ENCODE measurements at regions not wholly inside any gene's neighbourhood (a gene's known extent, or its start where the extent isn't known, plus 50 kb on each side); places are given as distances from the start of the nearest gene placed in this dataset.
"Not testable (repeated sequence)": the region's sequence is repeated elsewhere in the genome, so short reads cannot be mapped to it uniquely, and the experiment has no call there.

- DNase-seq (ENCODE audit: low spot score): no peak
These were observed 57.3 kb upstream of the PRSS12 start for GRCh38 chr4:118410138-118410537.

- DNase-seq (ENCODE audit: low spot score): no peak
These were observed 64.5 kb upstream of the PRSS12 start for GRCh38 chr4:118417325-118417724.

GRCh38 chr4:118417800-118418199, 65.0 kb upstream of the PRSS12 start:
- DNase-seq (ENCODE audit: low spot score): not testable (repeated sequence)

GRCh38 chr4:118418396-118418795, 65.6 kb upstream of the PRSS12 start:
- not testable (repeated sequence) for DNase-seq (ENCODE audit: low spot score)

GRCh38 chr4:118419626-118420025, 66.8 kb upstream of the PRSS12 start:
- not testable (repeated sequence) for DNase-seq (ENCODE audit: low spot score)

- peak; percentile 68 for DNase-seq (ENCODE audit: low spot score)
These were observed 71.3 kb upstream of the PRSS12 start for GRCh38 chr4:118424062-118424461.

- DNase-seq (ENCODE audit: low spot score): not testable (repeated sequence)
These were observed 76.1 kb upstream of the PRSS12 start for GRCh38 chr4:118428881-118429280.

GRCh38 chr4:118432359-118432758, 79.6 kb upstream of the PRSS12 start:
- DNase-seq (ENCODE audit: low spot score): not testable (repeated sequence)

- not testable (repeated sequence) for DNase-seq (ENCODE audit: low spot score)
These were observed 81.0 kb upstream of the PRSS12 start for GRCh38 chr4:118433612-118434375.

GRCh38 chr4:118435415-118435814, 82.6 kb upstream of the PRSS12 start:
- DNase-seq (ENCODE audit: low spot score): not testable (repeated sequence)

GRCh38 chr4:118442115-118442837, 89.5 kb upstream of the PRSS12 start:
- DNase-seq (ENCODE audit: low spot score): not testable (repeated sequence)

- DNase-seq (ENCODE audit: low spot score): not testable (repeated sequence)
These were observed 94.6 kb upstream of the PRSS12 start for GRCh38 chr4:118447397-118447796.

GRCh38 chr4:118454857-118455256, 102.1 kb upstream of the PRSS12 start:
- not testable (repeated sequence) for DNase-seq (ENCODE audit: low spot score)

GRCh38 chr4:118461435-118461834, 108.6 kb upstream of the PRSS12 start:
- DNase-seq (ENCODE audit: low spot score): not testable (repeated sequence)

- DNase-seq (ENCODE audit: low spot score): not testable (repeated sequence)
These were observed 113.0 kb upstream of the PRSS12 start for GRCh38 chr4:118465831-118466230.

GRCh38 chr4:118474001-118474626, 121.3 kb upstream of the PRSS12 start:
- not testable (repeated sequence) for DNase-seq (ENCODE audit: low spot score)

- DNase-seq (ENCODE audit: low spot score): not testable (repeated sequence)
These were observed 122.0 kb upstream of the PRSS12 start for GRCh38 chr4:118474771-118475170.

GRCh38 chr4:118475901-118476300, 123.1 kb upstream of the PRSS12 start:
- DNase-seq (ENCODE audit: low spot score): not testable (repeated sequence)

GRCh38 chr4:118477826-118478225, 125.0 kb upstream of the PRSS12 start:
- DNase-seq (ENCODE audit: low spot score): not testable (repeated sequence)

- not testable (repeated sequence) for DNase-seq (ENCODE audit: low spot score)
These were observed 133.1 kb upstream of the PRSS12 start for GRCh38 chr4:118485801-118486314.

GRCh38 chr4:118492963-118493362, 140.2 kb upstream of the PRSS12 start:
- DNase-seq (ENCODE audit: low spot score): not testable (repeated sequence)

GRCh38 chr4:118494437-118494836, 141.6 kb upstream of the PRSS12 start:
- DNase-seq (ENCODE audit: low spot score): not testable (repeated sequence)

Measured in ecto neural progenitor cell (in vitro differentiated cells).